ENCODE measurements at regions not wholly inside any gene's neighbourhood (a gene's known extent, or its start where the extent isn't known, plus 50 kb on each side); places are given as distances from the start of the nearest gene placed in this dataset.

DNA sequence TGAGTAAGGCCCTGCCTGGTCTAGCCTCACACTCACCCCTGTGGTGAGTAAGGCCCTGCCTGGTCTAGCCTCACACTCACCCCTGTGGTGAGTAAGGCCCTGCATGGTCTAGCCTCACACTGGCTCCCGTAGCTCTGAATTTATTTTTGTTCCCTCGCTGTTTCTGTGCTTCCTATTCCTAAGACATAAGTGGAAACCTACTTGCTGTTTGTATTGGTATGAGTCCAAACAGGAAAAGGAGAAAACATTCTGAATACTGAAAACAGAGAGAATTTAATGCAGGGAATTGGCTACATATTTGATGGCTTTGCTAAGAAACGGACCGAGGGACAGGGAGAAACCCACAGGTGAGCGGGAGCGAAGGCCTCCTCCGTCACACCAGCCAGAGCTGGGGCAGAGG lies 267.8 kb downstream of the FOXL1 start:
- intact Hi-C loops (cut with DNase I) = no loop called here
- TF ChIP-seq POLR2A (IDR thresholded peaks at IDR 0.05) (no peak), POLR2AphosphoS5 (IDR thresholded peaks at IDR 0.05; ENCODE audit: insufficient read depth in 1 of 2, low read depth in 1 of 2) (no peak)
- TF ChIP-seq, protein P1, sequence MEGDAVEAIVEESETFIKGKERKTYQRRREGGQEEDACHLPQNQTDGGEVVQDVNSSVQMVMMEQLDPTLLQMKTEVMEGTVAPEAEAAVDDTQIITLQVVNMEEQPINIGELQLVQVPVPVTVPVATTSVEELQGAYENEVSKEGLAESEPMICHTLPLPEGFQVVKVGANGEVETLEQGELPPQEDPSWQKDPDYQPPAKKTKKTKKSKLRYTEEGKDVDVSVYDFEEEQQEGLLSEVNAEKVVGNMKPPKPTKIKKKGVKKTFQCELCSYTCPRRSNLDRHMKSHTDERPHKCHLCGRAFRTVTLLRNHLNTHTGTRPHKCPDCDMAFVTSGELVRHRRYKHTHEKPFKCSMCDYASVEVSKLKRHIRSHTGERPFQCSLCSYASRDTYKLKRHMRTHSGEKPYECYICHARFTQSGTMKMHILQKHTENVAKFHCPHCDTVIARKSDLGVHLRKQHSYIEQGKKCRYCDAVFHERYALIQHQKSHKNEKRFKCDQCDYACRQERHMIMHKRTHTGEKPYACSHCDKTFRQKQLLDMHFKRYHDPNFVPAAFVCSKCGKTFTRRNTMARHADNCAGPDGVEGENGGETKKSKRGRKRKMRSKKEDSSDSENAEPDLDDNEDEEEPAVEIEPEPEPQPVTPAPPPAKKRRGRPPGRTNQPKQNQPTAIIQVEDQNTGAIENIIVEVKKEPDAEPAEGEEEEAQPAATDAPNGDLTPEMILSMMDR (IDR thresholded peaks at IDR 0.05) = no peak
- Histone ChIP-seq H3K9me3 (no peaks in the 10 kb centered on the region), H3K27me3 (no peaks in the 10 kb centered on the region), H3K27ac (no peak overlapping the region), H3K4me3 (no peak overlapping the region), H3K4me1 (no peaks in the 10 kb centered on the region), H3K36me3 (no peaks in the 10 kb centered on the region)
- DNase-seq (ENCODE audit: extremely low spot score in 2 of 2) = no peak

DNA sequence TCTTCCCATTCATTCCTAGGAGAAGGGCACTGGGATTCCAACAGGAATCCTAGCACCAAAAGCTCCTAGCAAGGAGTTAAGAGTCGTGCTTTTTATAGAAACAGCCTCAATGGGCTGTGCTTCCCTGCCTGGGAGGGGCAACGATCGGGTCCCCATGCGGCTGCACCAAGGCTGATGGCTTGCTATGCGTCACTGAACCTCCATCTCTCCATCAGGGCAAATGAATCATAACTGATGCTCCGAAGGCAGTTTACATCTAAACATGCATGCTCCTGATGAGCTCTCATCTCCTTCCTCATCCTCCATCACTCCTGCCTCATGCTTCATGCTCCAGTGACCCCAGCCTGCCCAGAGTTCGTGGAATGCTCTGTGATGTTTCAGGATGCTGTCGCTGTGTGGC lies 270.5 kb downstream of the FOXL1 start:
- H3K9me3 ChIP-seq = no peaks in the 10 kb centered on the region
- no peaks in the 10 kb centered on the region for H3K4me1 ChIP-seq
- no peaks in the 10 kb centered on the region for H3K27me3 ChIP-seq
- DNase-seq (ENCODE audit: extremely low spot score in 2 of 2) = no peak
- H3K36me3 ChIP-seq = no peaks in the 10 kb centered on the region
- intact Hi-C loops (cut with DNase I) = no loop called here
- TF ChIP-seq, protein P1 (IDR thresholded peaks at IDR 0.05) = no peak
- TF ChIP-seq POLR2AphosphoS5 (IDR thresholded peaks at IDR 0.05; ENCODE audit: insufficient read depth in 1 of 2, low read depth in 1 of 2) = no peak
- no peak for TF ChIP-seq POLR2A (IDR thresholded peaks at IDR 0.05)
- H3K27ac ChIP-seq = no peak overlapping the region
- no peak overlapping the region for H3K4me3 ChIP-seq

DNA sequence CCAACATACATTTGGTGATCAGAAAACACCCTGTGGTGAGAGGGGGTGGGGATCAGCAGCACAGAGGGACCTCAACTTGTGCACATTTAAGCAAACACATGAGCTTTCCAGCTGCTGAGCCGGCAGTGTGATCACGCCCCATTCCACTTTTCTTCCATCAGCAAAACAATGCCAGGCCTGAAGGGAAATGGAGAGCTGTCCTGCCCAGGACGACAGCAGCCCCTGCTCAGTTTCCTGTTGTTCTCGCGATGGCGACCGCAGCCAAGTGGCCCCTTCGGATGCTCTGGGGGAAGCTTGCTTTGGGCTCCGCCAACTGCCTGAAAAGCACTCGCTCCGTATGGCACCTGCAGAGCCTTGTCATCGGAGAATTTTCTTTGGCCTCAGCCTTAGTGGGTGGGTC lies 272.3 kb downstream of the FOXL1 start:
- H3K36me3 ChIP-seq = no peaks in the 10 kb centered on the region
- H3K4me1 ChIP-seq = peaks cover 10% of the 10 kb centered on the region
- no peaks in the 10 kb centered on the region for H3K9me3 ChIP-seq
- no peak overlapping the region for H3K27ac ChIP-seq
- H3K27me3 ChIP-seq = no peaks in the 10 kb centered on the region
- DNase-seq (ENCODE audit: extremely low spot score in 2 of 2) = no peak
- TF ChIP-seq, protein P1 (IDR thresholded peaks at IDR 0.05) = no peak
- TF ChIP-seq POLR2A (IDR thresholded peaks at IDR 0.05) = no peak
- no peak for TF ChIP-seq POLR2AphosphoS5 (IDR thresholded peaks at IDR 0.05; ENCODE audit: insufficient read depth in 1 of 2, low read depth in 1 of 2)
- no peak overlapping the region for H3K4me3 ChIP-seq
- intact Hi-C loops (cut with DNase I) = no loop called here

DNA sequence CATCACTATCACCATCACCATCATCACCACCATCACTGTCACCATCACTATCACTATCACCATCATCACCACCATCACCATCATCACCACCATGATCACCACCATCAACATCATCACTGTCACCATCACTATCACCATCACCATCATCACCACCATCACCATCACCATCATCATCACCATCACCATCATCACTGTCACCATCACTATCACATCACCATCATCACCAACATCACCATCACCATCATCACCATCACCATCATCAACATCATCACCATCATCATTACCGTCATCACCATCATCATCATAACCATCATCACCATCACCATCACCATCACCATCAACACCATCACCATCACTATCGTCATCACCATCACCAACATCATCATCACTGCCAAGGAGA lies 273.8 kb downstream of the FOXL1 start:
- DNase-seq (ENCODE audit: extremely low spot score in 2 of 2) = no peak
- H3K36me3 ChIP-seq = no peaks in the 10 kb centered on the region
- H3K27ac ChIP-seq = no peak overlapping the region
- peaks cover 10% of the 10 kb centered on the region for H3K4me1 ChIP-seq
- TF ChIP-seq, protein P1 (IDR thresholded peaks at IDR 0.05) = no peak
- no peak for TF ChIP-seq POLR2A (IDR thresholded peaks at IDR 0.05)
- TF ChIP-seq POLR2AphosphoS5 (IDR thresholded peaks at IDR 0.05; ENCODE audit: insufficient read depth in 1 of 2, low read depth in 1 of 2) = no peak
- intact Hi-C loops (cut with DNase I) = no loop called here
- no peaks in the 10 kb centered on the region for H3K27me3 ChIP-seq
- no peaks in the 10 kb centered on the region for H3K9me3 ChIP-seq
- H3K4me3 ChIP-seq = no peak overlapping the region

DNA sequence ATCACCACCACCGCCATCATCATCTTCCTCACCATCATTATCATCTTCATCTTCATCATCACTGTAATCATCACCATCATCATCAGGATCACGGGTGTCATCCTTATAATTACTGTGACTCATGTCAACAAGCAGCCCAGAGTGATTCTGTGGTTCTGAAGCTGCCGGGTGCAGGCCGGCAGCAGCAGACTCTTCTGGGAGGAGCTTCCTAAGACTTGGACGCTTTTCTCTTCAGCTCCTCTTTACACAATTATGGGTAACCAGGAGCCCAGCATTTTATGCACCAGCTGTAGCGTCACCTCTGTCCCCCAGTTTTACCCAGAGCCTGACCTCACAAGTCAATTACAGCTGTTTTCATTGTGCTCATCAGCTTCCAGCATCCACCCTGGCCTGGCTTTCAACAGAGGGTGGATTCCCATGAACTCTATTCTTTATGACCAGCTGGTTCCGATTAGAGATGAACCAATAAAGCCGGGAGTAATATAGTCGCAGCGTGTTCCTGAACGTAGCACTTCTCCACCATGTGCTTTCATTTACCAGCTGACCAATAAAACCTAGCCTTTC lies 275.8 kb downstream of the FOXL1 start:
- H3K4me3 ChIP-seq = no peak overlapping the region
- H3K27me3 ChIP-seq = no peaks in the 10 kb centered on the region
- H3K9me3 ChIP-seq = no peaks in the 10 kb centered on the region
- no peaks in the 10 kb centered on the region for H3K36me3 ChIP-seq
- intact Hi-C loops (cut with DNase I) = no loop called here
- H3K4me1 ChIP-seq = peaks cover 10% of the 10 kb centered on the region
- no peak overlapping the region for H3K27ac ChIP-seq
- DNase-seq (ENCODE audit: extremely low spot score in 2 of 2) = no peak
- TF ChIP-seq, protein P1 (IDR thresholded peaks at IDR 0.05) = no peak
- no peak for TF ChIP-seq POLR2AphosphoS5 (IDR thresholded peaks at IDR 0.05; ENCODE audit: insufficient read depth in 1 of 2, low read depth in 1 of 2)
- TF ChIP-seq POLR2A (IDR thresholded peaks at IDR 0.05) = no peak

Data from vagina (tissue), 2 donors.